GM18519 (cell line): ENCODE measurements at regions not wholly inside any gene's neighbourhood (a gene's known extent, or its start where the extent isn't known, plus 50 kb on each side); places are given as distances from the start of the nearest gene placed in this dataset.

ENCODE experiments used
- ATAC-seq: cut with Tn5 transposase; IDR thresholded peaks from one replicate; pipeline ENCODE4 v1.9.1; 2021; ENCODE audit warnings: mild to moderate bottlenecking, moderate library complexity; ENCODE audit not compliant: unreplicated experiment, low FRiP score

DNA sequence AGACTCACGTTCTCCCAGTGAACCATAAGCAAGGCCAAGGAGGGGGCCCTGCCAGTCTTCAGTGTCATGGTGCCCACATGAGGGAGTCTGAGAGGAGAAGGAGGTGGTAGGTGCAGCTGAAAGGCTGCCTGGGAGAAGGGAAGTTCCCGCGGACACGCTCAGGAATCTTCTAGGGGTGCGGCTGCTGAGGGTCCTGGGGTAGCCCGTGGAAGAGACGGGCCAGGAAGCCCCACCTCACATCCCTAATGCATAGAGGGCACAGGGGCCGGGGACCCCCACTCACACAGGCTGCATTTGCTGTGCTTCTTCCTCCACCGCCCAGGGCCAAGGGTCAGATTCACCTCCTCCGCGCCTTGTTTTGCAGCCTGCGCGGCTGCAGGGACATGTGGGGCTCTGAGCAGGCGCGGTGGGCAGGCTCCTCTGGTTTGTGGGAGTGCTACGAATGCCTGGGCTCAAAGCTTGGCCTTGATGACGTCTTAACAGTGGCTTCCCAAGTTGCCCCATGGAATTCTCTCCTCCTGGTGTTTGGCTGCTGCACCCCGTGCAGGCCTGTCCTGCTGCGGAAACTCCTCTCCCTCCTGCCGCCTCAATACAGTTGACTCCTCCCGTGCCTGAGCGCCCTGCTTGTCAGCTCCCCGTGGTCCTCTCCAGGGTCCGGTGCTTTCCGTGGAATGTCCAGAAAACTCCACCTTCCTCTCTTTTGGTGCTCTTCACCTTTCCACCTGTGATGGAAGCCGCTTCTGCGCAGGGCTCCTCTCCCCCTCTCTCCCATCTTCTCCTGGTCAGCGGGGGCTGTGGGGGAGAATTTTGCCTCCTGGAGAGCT is 95.7 kb downstream of the VAPA start:
- no peak for ATAC-seq

DNA sequence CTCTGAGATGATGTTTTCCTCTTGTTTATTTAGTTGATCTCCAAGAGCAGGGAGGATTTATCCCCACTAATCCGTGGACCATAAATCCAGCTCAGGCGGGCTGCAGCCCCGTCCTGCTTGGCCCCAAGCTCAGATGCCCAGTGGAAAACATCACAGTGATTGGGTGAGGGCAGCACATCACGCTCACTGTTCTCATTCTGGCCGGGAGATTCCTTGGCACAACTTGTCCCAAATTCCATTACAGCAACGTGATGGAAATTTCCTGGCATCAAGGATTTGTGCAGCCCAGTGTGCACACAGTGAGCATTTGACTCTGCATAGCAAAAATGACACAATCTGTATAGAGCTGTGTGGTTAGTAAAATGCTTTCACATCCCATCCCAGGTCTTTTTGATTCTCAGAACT is 96.8 kb downstream of the VAPA start:
- ATAC-seq: no peak

DNA sequence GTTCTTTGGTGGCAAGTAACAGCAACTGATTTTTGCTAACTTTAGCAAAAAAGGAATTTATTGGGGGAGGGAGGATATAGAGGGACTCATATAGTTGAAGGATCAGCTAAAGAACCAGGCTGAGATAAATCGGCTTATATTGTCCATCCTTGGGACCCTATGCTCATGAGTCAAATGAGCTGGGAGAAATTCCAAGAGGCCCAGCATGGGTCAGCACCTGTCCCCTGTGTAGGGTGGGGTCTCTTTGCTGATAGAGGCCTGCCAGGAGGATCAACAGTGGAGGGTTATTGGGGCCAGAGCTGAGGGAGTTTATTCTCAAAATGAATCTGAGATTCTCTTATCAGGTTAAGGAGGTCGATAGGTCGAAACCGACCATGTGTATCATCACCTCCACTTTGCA is 97.2 kb downstream of the VAPA start:
- no peak for ATAC-seq

DNA sequence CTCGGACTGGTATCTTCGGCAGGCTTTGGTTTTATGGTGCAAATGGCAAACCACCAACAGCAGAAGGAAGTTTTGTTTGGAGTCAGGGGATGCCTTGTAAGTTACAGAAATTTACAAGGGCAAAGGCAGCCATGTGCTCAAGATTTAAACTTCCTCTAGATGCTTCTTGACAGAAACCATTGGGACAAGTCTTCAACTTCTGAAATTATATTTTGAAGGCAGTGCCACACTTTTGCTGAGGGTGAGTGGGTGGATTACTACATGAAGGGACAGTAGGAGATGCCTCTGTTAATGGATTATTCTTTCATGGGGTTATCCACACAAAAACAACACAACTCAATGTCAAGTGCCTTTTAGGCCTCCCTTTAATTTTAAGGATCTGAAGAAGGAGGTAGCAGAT is 97.9 kb downstream of the VAPA start:
- ATAC-seq: no peak

DNA sequence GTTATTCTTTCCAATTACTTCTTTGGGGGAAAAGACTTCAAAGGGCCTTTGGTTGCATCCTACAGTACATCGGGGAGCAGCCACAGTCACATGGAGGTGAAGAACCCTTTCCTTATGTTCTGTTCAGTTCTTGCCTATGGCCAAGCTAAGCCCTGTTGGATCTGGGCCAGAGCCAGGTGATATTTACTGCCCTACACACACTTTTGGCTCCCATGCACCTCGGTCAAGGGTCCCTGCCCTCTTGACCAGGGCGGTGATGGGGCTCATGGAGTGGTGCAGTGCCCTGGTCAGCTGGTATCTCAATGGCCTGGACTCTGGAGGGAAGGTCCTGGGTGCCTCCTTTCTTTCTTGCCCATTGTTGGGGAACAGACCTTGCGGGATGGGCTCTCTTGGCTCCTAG is 98.7 kb downstream of the VAPA start:
- no peak for ATAC-seq

DNA sequence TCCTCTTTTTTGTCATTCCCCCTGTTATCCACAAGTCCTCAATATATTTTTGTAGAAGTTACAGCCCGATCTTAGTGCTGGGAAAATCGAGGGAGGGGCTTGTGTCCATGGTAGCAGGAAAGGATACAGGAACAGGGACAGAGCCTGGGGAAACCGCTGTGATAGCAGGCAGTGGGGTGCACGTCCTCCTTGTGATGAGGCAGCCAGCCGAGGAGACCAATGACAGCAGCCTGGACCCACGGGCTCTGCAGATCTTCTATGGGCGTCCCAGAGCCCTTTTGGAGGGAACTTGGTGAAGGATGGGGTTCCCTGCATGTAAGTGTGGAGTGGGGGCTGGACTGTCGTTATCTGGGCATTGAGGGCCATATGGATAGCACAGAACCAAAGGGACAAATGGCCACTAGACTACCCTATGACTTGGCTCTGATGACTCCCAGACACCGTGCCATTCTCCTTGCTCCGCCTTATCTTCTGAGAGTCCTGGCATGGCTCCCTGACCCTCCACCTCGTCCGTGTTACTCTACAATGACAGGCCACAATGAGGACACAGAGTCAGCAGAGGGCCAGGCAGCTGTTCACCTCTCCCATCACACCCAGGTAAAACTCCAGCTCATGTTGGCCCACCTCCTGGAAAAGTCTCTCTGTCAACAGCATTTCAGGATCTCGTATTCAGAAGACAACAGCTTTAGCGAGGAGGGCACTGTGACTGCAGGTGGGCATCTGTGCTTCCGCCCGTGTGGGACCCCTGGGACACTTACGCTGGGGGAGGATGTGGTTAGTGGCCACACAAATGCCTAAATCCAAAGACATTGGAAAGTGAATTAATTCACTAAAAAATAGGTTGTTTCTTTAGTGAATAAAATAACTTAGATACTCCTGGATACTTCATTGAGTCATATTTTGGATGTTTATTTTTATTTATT is 100.1 kb downstream of the VAPA start:
- no peak for ATAC-seq

DNA sequence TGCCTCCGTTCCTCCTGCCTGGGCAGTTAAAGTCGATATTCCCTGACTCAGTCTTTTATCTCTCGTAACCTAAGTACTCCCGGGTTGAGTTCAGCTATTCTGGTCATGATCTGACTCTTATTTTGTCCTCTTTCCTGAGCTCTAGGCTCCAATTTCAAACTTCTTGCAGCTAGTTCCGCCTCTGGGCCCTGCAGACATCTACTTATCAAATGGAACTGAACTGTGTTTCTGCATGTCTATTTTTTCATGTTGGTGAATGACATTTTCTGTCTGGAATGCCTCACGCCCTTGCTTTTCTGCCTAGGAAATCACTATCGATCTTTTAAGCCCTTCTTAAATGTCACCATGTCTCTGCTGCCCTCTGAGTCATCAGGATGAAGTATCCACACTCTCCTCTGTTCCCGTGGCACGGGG is 101.5 kb downstream of the VAPA start:
- ATAC-seq: no peak

DNA sequence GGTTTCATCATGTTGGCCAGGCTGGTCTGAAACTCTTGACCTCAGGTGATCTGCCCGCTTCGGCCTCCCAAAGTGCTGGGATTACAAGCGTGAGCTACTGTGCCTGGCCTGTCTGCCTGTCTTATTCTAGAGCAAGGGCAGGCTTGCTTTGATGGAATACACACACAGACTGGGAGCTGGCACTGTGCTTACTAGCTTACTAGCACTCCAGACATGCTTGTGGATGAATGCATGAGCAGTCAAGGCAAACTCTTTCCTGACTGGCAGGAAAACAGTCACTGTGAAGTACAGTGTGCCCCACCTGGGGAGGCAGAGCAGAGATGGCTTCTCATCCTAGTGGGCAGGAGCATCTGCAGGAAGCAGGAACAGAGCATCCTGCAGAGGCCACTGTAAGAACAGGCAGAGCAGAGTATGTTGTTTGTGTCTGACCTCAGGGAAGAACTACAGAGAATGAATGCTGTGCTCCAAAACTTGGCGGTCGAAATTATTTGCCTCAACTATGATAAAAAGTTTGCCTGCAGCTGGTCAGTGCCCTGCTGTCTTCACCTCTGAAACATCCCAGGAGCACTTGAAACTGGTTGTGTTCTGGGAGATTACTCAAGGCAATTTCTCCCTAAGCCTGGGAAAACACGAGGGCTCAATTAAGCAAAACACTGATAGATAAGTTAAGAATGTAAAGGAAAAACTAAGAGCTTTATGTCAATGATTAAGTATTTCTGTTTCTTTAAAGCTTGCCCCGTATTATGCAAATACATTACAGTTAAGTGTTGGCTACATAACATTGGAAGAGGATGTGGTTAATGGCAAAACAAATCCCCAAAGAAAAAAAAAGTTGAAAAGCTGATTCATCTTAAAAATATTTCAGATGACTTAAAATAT is 102.4 kb downstream of the VAPA start:
- no peak for ATAC-seq

DNA sequence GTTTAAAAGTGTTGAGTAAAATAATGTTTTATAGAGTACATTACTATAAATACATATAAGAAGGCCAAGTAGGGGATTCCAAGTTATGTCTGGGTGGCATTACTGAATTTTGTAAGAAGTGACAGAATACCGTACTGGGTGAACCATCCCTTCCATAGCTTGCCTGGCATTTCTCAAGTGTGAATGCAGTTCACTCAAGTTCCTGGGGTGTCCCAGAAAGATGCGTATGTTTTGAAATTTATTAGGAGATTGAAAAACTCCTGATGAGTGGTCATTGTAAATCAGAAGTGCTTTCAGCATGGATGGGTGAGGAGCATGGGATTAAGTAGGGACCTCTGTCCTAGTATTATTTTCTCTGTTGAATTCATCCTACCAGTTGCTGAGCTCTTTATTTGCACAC is 103.2 kb downstream of the VAPA start:
- no peak for ATAC-seq

DNA sequence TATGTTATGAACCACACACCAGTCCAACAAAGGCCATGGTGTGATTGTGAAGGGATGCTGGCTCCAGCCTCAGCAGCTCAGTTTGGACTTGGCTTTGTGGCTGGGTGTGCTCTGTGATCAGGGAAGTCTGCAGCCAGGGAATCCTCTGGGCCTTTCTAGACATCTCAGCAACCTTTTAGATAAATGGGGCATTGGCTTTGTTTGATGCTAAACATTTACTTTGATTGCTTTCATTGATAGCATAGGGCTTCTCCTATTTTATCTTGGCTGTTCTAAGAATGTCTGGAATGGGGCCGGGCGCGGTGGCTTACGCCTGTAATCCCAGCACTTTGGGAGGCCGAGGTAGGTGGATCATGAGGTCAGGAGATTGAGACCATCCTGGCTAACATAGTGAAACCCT is 104.5 kb downstream of the VAPA start:
- ATAC-seq: no peak

DNA sequence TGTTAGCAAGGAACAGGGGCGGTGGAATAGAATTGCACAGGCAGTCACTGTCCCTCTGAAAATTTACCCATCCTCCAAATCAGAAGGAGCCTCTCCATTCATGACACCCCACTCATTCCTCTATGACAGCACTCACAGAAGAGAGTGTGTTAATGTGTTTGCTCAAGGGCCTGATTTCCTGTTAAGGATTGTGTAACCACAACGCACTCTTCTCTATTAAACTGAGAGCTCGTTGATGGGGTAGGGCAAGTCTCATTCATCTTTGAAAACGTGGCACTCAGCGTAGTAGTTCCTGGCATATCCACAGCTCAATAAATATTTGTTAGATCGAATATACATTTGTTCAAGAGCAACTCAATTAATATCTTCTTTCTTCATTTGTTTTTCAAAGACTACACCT is 106.4 kb downstream of the VAPA start:
- ATAC-seq: no peak

DNA sequence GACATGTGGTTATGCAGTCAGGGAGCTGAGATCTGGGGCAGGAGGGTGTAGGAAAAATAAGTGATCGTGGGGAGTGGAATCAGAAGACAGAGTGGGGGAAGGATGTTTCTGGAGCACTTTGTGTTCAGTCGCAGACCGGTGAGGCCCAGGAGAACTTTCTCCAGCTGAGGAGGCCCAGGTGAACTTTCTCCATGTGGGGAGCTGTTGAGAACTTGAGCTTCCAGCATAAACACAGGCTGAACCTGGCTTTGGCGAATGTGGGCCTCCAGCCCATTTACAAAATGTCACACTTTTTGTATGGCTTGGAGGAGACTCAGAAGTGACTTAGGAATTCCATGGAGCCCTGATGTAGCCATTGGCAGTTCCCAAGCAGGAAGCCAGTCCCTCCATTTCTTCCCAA is 108.5 kb downstream of the VAPA start:
- no peak for ATAC-seq

DNA sequence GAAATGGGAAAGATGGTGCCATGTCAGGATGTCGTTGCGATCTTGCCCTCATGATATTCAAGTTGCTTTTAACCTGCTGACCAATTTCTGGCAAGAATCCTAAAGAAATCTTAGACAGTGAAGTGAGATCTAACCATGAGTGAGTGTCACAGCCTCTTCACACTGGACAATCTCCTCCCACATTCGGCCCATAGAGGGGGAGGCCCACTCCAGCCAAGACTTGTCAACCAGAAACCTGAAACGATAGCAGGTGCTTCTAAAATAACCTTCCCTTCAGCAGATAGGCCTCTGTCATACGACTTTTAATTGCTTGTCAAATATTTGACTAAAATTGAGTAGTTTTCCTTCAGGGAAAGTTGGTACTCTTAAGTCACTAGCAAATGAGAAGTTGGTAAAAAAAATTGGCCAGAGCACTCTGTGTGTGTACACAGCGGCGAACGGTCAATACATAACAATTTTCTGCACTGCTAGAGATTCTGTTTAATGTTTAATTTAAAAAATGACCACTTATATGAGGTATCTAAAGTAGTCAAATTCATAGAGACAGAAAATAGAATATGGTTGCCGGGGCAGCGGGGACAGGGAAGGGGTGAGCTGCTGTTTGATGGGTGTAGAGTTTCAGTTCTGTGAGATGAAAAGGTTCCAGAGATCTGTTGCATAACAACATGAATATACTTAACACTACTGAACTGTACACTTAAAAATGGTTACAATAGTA is 110.2 kb downstream of the VAPA start:
- ATAC-seq: no peak

DNA sequence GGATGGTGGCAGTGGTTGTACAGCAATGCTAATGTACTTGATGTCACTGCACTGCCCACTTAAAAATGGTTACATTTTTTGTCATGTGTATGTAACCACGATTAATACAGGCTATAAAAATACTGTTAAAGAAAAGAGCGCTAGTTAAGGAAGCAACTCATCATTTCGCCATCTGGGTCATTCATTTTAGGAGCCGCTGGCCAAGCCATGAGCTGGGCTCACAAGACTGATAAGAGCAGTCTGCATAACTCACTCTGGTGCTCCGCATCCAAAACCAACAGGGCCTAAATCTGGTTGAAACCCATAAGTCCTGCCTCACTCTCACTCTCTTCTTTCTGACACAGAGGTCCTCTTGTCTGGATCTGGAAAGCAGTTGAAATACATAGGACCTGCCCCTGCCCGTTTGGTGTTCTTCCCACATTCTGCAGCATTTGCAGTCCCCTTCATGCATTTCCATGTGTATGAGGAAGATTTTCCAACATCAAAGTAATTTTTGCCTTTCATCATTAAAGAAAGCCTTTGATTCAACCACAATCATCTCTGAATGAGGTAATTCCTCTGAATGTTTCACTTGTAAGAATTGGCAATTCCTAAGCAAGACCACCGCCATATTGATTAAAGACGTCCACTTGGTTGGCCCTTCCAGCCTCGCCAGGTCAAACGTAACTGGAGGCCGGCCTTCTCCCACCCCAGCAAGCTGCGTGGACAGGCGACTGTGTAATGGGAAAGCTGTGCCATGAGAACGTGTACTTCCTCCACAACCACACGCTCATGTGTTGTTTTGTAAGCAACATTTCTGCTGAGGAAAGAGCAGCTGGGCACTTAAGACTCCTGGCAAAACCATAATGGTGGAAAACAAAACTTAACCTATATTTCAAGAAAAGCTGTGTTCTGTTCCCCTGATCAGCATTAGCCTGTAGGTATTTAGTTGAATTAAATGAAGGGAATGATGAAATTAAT is 112.2 kb downstream of the VAPA start:
- no peak for ATAC-seq

DNA sequence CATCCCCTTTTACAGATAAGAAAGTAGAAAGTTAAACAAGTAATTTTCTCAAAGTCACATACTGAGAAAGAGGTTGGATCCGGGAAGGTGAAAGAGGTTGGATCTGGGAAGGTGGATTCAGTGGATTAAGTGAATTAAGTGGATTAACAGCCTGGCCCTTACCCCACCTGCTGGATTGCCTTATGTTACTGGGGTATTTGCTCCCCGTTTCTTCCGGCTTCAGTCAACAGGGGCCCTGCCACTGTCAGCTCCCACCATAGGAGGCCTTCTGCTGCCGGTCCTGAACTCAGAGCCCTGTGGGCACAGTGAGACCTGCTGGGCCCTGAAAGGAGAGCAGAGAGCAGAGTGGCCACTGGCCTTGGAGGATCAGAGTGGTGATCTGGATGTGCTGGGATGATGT is 113.2 kb downstream of the VAPA start:
- ATAC-seq: no peak

DNA sequence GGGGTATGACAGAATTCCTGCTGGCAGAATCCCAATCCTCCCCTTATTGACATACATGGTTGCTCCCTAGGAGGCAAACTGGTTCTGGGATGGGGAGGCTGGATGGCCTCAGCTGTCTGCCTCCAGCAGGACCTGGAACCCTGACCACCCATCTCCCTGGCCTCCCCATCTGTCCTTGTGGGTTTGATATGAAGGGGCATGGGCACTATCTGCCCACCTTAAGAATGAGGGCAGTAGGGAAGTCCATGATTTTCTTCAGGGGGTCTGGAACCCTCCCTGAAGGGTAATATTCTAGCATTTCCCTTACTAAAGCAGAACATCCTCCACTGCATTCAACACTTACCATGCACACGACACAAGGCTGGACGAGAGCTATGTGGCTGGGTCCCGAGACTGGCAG is 113.6 kb downstream of the VAPA start:
- ATAC-seq: no peak

DNA sequence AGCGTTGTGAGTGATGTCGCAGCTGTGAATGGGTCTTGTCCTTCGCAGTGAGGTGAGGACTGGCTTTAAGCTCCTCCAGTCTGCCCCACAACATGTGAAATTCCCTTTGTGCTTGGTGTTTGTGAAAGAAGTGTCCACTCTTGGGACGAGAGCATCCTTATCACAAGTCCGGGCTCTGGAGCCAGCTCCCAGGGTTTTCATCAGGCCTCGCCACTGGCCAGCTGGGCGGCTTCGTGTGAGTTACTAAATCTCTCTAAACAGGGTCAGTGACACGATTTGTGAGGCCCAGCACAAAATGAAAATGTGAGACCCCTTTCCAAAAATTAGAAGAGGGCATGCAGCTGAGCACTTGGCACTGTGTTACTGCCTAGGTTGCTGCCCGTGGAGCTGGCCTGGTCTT is 115.9 kb downstream of the VAPA start:
- no peak for ATAC-seq

DNA sequence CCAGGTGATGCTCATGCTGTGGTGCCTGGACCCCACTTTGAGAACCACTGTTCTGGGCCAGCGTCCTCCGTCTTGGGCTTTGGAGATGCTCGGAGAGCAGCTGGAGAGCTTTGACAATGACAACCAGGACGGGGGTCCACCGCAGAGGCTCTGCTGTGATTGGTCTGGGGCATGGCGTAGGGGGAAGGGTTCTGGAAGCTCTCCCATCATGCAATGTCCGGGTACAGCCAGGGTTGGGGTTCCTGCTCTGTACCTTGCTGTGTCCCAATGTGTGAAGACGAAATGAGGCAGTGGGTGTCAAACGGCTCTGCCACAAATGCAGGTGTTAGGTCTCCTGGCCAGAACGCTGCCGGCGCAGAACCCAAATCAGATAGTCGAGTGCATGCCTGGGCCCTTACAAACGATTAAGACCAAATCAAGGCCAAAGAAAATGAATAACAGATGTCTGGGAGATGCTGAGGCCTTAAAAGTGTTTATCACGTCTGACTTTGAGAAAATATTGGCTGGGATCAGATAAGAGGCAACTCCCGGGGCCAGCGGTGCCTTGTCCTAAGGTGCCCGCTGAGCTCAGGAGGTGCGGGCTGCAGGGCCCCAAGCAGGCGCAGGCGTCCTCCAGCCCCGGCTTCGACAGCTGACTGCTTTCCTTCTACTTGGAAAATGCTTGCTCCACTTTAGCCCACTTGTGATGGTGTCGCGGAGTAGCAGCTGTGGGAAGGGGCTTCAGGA is 117.2 kb downstream of the VAPA start:
- no peak for ATAC-seq
